ENCODE measurements at regions not wholly inside any gene's neighbourhood (a gene's known extent, or its start where the extent isn't known, plus 50 kb on each side); places are given as distances from the start of the nearest gene placed in this dataset.

GRCh38 chr20:58042591-58042990 lies 185.9 kb downstream of the ANKRD60 start:
- no peak overlapping the region for H3K4me3 ChIP-seq (ENCODE audit: low read depth, low read length, poor library complexity, severe bottlenecking)

DNA sequence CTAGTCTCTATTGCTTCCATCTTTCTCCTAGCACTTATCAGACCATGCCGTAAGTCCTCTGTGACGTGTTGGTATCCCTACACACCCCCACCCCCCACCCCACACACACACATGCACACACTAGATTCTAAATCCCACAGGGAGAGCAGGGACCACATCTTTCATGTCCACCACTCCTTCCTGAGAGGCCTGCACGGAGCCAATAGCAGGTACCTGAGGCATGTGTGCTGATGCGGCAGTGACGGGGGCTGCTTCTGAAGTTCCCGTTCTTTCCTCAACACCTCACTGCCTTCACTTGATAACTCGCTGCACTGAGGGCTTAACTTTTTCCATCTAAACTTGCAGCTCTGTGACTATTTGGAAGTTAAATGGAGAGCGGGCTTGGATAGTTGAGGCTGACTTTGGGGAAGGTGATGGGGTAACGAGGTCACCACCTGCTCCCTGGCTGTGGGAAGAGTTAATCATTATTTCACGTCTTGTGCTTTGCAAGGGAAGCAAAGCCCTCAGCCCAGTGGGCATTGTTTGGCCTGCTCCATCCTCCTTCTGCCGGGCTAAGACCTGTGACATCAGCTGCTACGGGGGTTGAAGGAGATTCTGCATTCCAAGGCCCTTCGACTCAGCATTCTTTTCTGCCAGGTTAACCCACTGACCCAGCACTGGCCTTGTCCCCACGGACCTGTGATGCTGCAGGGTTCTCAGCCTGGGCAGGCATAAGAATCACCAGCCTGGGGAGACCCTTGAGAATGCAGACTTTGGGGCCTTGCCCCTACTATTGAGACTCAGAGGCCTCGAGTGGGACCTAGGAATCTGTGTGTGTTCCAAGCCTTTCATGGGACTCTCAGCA lies 187.8 kb downstream of the ANKRD60 start:
- intact Hi-C loops (cut with micrococcal nuclease; ENCODE audit: unreplicated experiment) = no loop called here

More at GRCh38 chr20:58042591-58042990, 185.9 kb downstream of the ANKRD60 start:
- H3K27me3 ChIP-seq (replicated peaks; ENCODE audit: insufficient read depth, low read depth, low read length, poor library complexity) = peaks cover 5% of the 10 kb centered on the region
- H3K4me1 ChIP-seq (ENCODE audit: insufficient read depth, low read length, poor library complexity, severe bottlenecking) = no peaks in the 10 kb centered on the region
- DNase-seq (ENCODE audit: low spot score) = no peak
- intact Hi-C loops (cut with micrococcal nuclease; ENCODE audit: unreplicated experiment) = no loop called here
- BruUV-seq (replicated peaks) = no TSS peak
- H3K36me3 ChIP-seq (ENCODE audit: insufficient read depth, low read length, poor library complexity, severe bottlenecking) = no peaks in the 10 kb centered on the region
- no peak overlapping the region for H3K27ac ChIP-seq (ENCODE audit: low read depth, low read length, poor library complexity, severe bottlenecking)
- ChIA-PET CTCF (no interaction called here), POLR2A (ENCODE audit: low non-redundant PET) (no interaction called here)
- no peak for TF ChIP-seq CTCF (conservative IDR thresholded peaks at IDR 0.05; ENCODE audit: low read depth, low read length)
- TF ChIP-seq EZH2 (IDR thresholded peaks at IDR 0.05; ENCODE audit: borderline replicate concordance, low read depth, low read length, poor library complexity, severe bottlenecking) = no peak
- H3K9me3 ChIP-seq (ENCODE audit: low read depth, low read length, poor library complexity, severe bottlenecking) = no peaks in the 10 kb centered on the region

DNA sequence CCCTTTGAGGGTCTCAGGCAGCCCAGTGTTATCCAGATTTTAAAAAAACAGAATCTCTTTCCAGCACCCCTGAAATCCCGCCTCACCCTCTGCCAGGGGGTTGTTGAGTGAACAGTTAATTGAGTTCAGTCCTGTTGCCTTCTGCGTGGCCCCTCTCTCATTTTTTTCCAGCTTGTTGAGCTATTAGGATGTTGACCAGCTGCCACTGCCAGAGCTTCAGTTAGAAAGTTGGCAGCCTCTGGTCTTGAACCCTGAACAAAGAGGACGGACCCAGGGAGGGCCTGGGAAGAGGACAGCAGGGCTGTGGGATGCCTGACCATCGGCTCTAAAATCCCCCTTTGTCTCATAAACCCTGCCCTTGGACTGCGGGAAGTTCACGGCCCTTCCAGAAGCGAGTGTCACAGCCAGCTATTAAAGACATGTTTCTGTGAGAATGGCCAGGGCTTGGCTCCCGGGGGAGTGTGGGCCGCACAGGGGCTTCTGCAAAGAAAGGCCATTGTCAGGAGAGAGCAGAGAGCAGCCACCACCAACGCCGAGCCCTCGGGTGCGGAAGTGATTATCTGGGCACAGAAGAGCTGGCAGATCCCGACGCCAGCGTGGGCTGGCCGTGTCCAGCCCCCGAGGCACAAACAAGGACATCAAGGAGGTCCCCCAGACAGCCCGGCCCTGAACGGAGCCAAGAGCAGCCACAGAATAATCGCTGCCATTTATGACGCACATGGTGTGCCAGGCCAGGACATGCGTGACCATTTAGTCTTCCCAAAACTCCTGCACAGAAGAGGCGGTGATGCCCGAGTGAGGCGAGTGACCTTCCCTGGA lies 189.0 kb downstream of the ANKRD60 start:
- H3K27ac ChIP-seq (ENCODE audit: low read depth, low read length, poor library complexity, severe bottlenecking) = no peak overlapping the region
- DNase-seq (ENCODE audit: low spot score) = no peak
- H3K27me3 ChIP-seq (replicated peaks; ENCODE audit: insufficient read depth, low read depth, low read length, poor library complexity) = peaks cover 5% of the 10 kb centered on the region
- no TSS peak for BruUV-seq (replicated peaks)
- intact Hi-C loops (cut with micrococcal nuclease; ENCODE audit: unreplicated experiment) = no loop called here
- ChIA-PET POLR2A (ENCODE audit: low non-redundant PET) (no interaction called here), CTCF (no interaction called here)
- no peak overlapping the region for H3K4me3 ChIP-seq (ENCODE audit: low read depth, low read length, poor library complexity, severe bottlenecking)
- TF ChIP-seq CTCF (conservative IDR thresholded peaks at IDR 0.05; ENCODE audit: low read depth, low read length) (no peak), EZH2 (IDR thresholded peaks at IDR 0.05; ENCODE audit: borderline replicate concordance, low read depth, low read length, poor library complexity, severe bottlenecking) (no peak)
- H3K4me1 ChIP-seq (ENCODE audit: insufficient read depth, low read length, poor library complexity, severe bottlenecking) = no peaks in the 10 kb centered on the region
- H3K36me3 ChIP-seq (ENCODE audit: insufficient read depth, low read length, poor library complexity, severe bottlenecking) = no peaks in the 10 kb centered on the region
- no peaks in the 10 kb centered on the region for H3K9me3 ChIP-seq (ENCODE audit: low read depth, low read length, poor library complexity, severe bottlenecking)

More for the DNA sequence above, 187.8 kb downstream of the ANKRD60 start:
- ChIA-PET CTCF (no interaction called here), POLR2A (ENCODE audit: low non-redundant PET) (no interaction called here)
- Histone ChIP-seq H3K4me1 (ENCODE audit: insufficient read depth, low read length, poor library complexity, severe bottlenecking) (no peaks in the 10 kb centered on the region), H3K36me3 (ENCODE audit: insufficient read depth, low read length, poor library complexity, severe bottlenecking) (no peaks in the 10 kb centered on the region), H3K9me3 (ENCODE audit: low read depth, low read length, poor library complexity, severe bottlenecking) (no peaks in the 10 kb centered on the region), H3K27ac (ENCODE audit: low read depth, low read length, poor library complexity, severe bottlenecking) (no peak overlapping the region), H3K27me3 (replicated peaks; ENCODE audit: insufficient read depth, low read depth, low read length, poor library complexity) (peaks cover 5% of the 10 kb centered on the region), H3K4me3 (ENCODE audit: low read depth, low read length, poor library complexity, severe bottlenecking) (no peak overlapping the region)
- no TSS peak for BruUV-seq (replicated peaks)
- no peak for DNase-seq (ENCODE audit: low spot score)
- TF ChIP-seq EZH2 (IDR thresholded peaks at IDR 0.05; ENCODE audit: borderline replicate concordance, low read depth, low read length, poor library complexity, severe bottlenecking) = no peak
- no peak for TF ChIP-seq CTCF (conservative IDR thresholded peaks at IDR 0.05; ENCODE audit: low read depth, low read length)
